ENCODE measurements at regions not wholly inside any gene's neighbourhood (a gene's known extent, or its start where the extent isn't known, plus 50 kb on each side); places are given as distances from the start of the nearest gene placed in this dataset.

- TF ChIP-seq CTCF (IDR thresholded peaks at IDR 0.05) (no peak), EP300 (IDR thresholded peaks at IDR 0.05) (no peak), POLR2AphosphoS5 (IDR thresholded peaks at IDR 0.05) (no peak), POLR2A (IDR thresholded peaks at IDR 0.05; ENCODE audit: low read depth) (no peak)
These were observed 58.2 kb upstream of the RXRA start for GRCh38 chr9:134267881-134268724.
